GM12878 (cell line): ENCODE measurements at regions not wholly inside any gene's neighbourhood (a gene's known extent, or its start where the extent isn't known, plus 50 kb on each side); places are given as distances from the start of the nearest gene placed in this dataset.

ENCODE experiments used
- BCL11A ChIP-seq: IDR thresholded peaks from 2 replicates; pipeline ENCODE4 v1.6.1; 2011; ENCODE audit warnings: low read depth, low read length
- CTCF ChIP-seq, 3 experiments: IDR thresholded peaks in 2 of 3; conservative IDR thresholded peaks in 1 of 3; 2 replicates each; pipeline ENCODE4 v1.5.1; 2011; ENCODE audit warnings: low read depth in 3 of 3, low read length in 3 of 3, mild to moderate bottlenecking in 3 of 3, control low read depth in 2 of 3, moderate library complexity in 2 of 3, inconsistent platforms in 1 of 3, mixed read lengths in 1 of 3; ENCODE audit not compliant: control insufficient read depth in 2 of 3, insufficient read depth in 1 of 3; ENCODE audit errors: extremely low read depth in 1 of 3
- ESRRA ChIP-seq: IDR thresholded peaks from 2 replicates; pipeline ENCODE4 v1.6.1; 2012; ENCODE audit warnings: mild to moderate bottlenecking, low read length, improper control_type of control experiment
- FOXM1 ChIP-seq: IDR thresholded peaks from 2 replicates; pipeline ENCODE4 v1.6.1; 2012; ENCODE audit warnings: low read depth, mild to moderate bottlenecking, inconsistent platforms, low read length, moderate library complexity
- MYB ChIP-seq: fragments of 150-350 bp; IDR thresholded peaks from 2 replicates; pipeline ENCODE4 v1.6.1; 2014; ENCODE audit warnings: mild to moderate bottlenecking, low read depth, low read length, borderline replicate concordance
- PKNOX1 ChIP-seq: fragments of 450-650 bp; IDR thresholded peaks from 2 replicates; pipeline ENCODE4 v1.6.1; 2016; ENCODE audit warnings: mild to moderate bottlenecking
- POLR2A ChIP-seq: IDR thresholded peaks from 2 replicates; pipeline ENCODE4 v1.6.1; 2011; ENCODE audit warnings: low read depth, mild to moderate bottlenecking, low read length
- REST ChIP-seq: IDR thresholded peaks from 2 replicates; pipeline ENCODE4 v1.6.1; 2012; ENCODE audit warnings: mild to moderate bottlenecking, low read depth, low read length
- SKIL ChIP-seq: fragments of 450-650 bp; IDR thresholded peaks from 2 replicates; pipeline ENCODE4 v1.6.1; 2017; ENCODE audit warnings: mild to moderate bottlenecking, low read depth, inconsistent platforms; ENCODE audit not compliant: poor library complexity, severe bottlenecking
- TAF1 ChIP-seq: IDR thresholded peaks from 2 replicates; pipeline ENCODE4 v1.6.1; 2011; ENCODE audit warnings: mild to moderate bottlenecking, low read depth, low read length, borderline replicate concordance
- YY1 ChIP-seq: IDR thresholded peaks from 2 replicates; pipeline ENCODE4 v1.6.1; 2011; ENCODE audit warnings: low read depth, mild to moderate bottlenecking, low read length

GRCh38 chr3:94394885-94395284 is 332.0 kb downstream of the NSUN3 start:
- no peak for TF ChIP-seq BCL11A
- TF ChIP-seq TAF1: no peak
- no peak for TF ChIP-seq PKNOX1
- no peak for TF ChIP-seq CTCF (IDR thresholded peaks at IDR 0.05 in 2 of 3, conservative IDR thresholded peaks at IDR 0.05 in 1 of 3; ENCODE audit: control insufficient read depth in 2 of 3, extremely low read depth in 1 of 3, insufficient read depth in 1 of 3, low read depth in 3 of 3, low read length in 3 of 3)
- TF ChIP-seq REST: no peak
- no peak for TF ChIP-seq POLR2A
- no peak for TF ChIP-seq ESRRA
- no peak for TF ChIP-seq YY1
- TF ChIP-seq MYB: no peak
- no peak for TF ChIP-seq FOXM1
- TF ChIP-seq SKIL: no peak
